Mammary epithelial cell (primary cell): ENCODE measurements at regions not wholly inside any gene's neighbourhood (a gene's known extent, or its start where the extent isn't known, plus 50 kb on each side); places are given as distances from the start of the nearest gene placed in this dataset.

Experiments used
- CTCF ChIP-seq, 2 donors: IDR thresholded peaks in 1 of 2; conservative IDR thresholded peaks in 1 of 2; 2 replicates each; pipeline ENCODE4 v1.5.1; 2011 to 2012; ENCODE audit warnings: inconsistent platforms in 2 of 2, low read length in 2 of 2, mild to moderate bottlenecking in 2 of 2, control low read depth in 1 of 2, low read depth in 1 of 2; ENCODE audit not compliant: insufficient read depth in 1 of 2; ENCODE audit errors: extremely low read depth in 1 of 2
- EZH2 ChIP-seq: IDR thresholded peaks from 2 replicates; pipeline ENCODE4 v1.6.1; 2012; ENCODE audit warnings: low read length, inconsistent platforms, borderline replicate concordance

GRCh38 chr3:153079386-153079785 is 82.6 kb upstream of the RAP2B start:
- TF ChIP-seq CTCF (conservative IDR thresholded peaks at IDR 0.05 in 1 of 2, IDR thresholded peaks at IDR 0.05 in 1 of 2; ENCODE audit: extremely low read depth in 1 of 2, insufficient read depth in 1 of 2, low read depth in 1 of 2, low read length in 2 of 2) (no peak), EZH2 (no peak)
